HepG2 (cell line): ENCODE measurements at regions not wholly inside any gene's neighbourhood (a gene's known extent, or its start where the extent isn't known, plus 50 kb on each side); places are given as distances from the start of the nearest gene placed in this dataset.

Source experiments
- ATAC-seq: fragments of 200-7000 bp; cut with Tn5 transposase; 3 replicates; pipeline ENCODE4 v1.9.1; 2020; ENCODE audit warnings: mild to moderate bottlenecking, moderate library complexity
- BruUV-seq: library from RNA; stranded (reverse); fragments of 400-500 nt; replicated peaks from 2 replicates; lab custom pipeline; 2021; lab: Mats Ljungman, UMichigan
- CTCF ChIA-PET: fragments of 300-600 bp; formaldehyde crosslinking; extraction: SDS; loops from one replicate; lab custom pipeline; 2021; ENCODE audit warnings: low total read pairs, inconsistent platforms, low intra/inter-chr PET ratio; lab: Yijun Ruan, JAX
- POLR2A ChIA-PET: fragments of 350-600 bp; sonication (Branson Sonifier 250); formaldehyde crosslinking; loops from one replicate; lab custom pipeline; 2020; ENCODE audit warnings: antibody characterized with exemption, inconsistent platforms; lab: Yijun Ruan, JAX
- DNase-seq: peaks from one replicate; pipeline ENCODE4 v3.0.0-alpha.2; 2015; ENCODE audit warnings: low spot score
- FAIRE-seq: peaks from 3 replicates; lab custom pipeline; 2011; peaks lifted over from hg19 to GRCh38; lab: Jason Lieb, UNC
- H2AFZ ChIP-seq: one replicate; pipeline ENCODE4 v1.6.1; 2011; ENCODE audit warnings: low read length, inconsistent platforms
- H3K27ac ChIP-seq: fragments of 300-600 bp; 3 replicates; pipeline ENCODE4 v1.8.0; 2011; ENCODE audit warnings: mixed run types, mild to moderate bottlenecking, mixed read lengths, low read length, inconsistent platforms; ENCODE audit not compliant: insufficient read depth; ENCODE audit errors: extremely low read length
- H3K27me3 ChIP-seq, 2 experiments: fragments of 200-600 bp in 1 of 2; 2 replicates in 1 of 2; 3 replicates in 1 of 2; pipeline versions ENCODE4 v1.6.0 to v1.8.0; 2011; ENCODE audit warnings: low read length in 2 of 2, mild to moderate bottlenecking in 2 of 2, moderate library complexity in 2 of 2, inconsistent platforms in 1 of 2; ENCODE audit not compliant: insufficient read depth in 2 of 2, control insufficient read depth in 1 of 2
- H3K36me3 ChIP-seq, 2 experiments: fragments of 200-600 bp in 1 of 2; replicated peaks in 1 of 2; 2 replicates in 1 of 2; 3 replicates in 1 of 2; pipeline versions ENCODE4 v1.5.1 to v1.8.0; 2011; ENCODE audit warnings: low read length in 2 of 2, inconsistent platforms in 1 of 2; ENCODE audit not compliant: insufficient read depth in 2 of 2, control insufficient read depth in 1 of 2
- H3K4me1 ChIP-seq: 2 replicates; pipeline ENCODE4 v1.5.1; 2012; ENCODE audit warnings: low read length, inconsistent platforms; ENCODE audit not compliant: insufficient read depth
- H3K4me2 ChIP-seq: 2 replicates; pipeline ENCODE4 v1.6.0; 2011; ENCODE audit warnings: low read depth, low read length, inconsistent platforms
- H3K4me3 ChIP-seq, 3 experiments: fragments of 200-600 bp in 1 of 3; sonication (generic), shearing (Covaris generic) in 1 of 3; replicated peaks in 1 of 3; 2 replicates each; pipeline ENCODE4 v1.5.1; 2011 to 2016; ENCODE audit warnings: low read length in 3 of 3, inconsistent platforms in 2 of 3, low read depth in 2 of 3, mild to moderate bottlenecking in 2 of 3, control low read depth in 1 of 3, mixed read lengths in 1 of 3; ENCODE audit not compliant: insufficient read depth in 1 of 3
- H3K79me2 ChIP-seq: one replicate; pipeline ENCODE4 v1.6.1; 2011; ENCODE audit warnings: low read length, inconsistent platforms; ENCODE audit not compliant: insufficient read depth
- H3K9ac ChIP-seq: 2 replicates; pipeline ENCODE4 v1.6.0; 2011; ENCODE audit warnings: mild to moderate bottlenecking, low read depth, low read length, inconsistent platforms; ENCODE audit not compliant: insufficient read depth
- H3K9me3 ChIP-seq: 2 replicates; pipeline ENCODE4 v1.5.1; 2012; ENCODE audit warnings: mild to moderate bottlenecking, low read length
- H4K20me1 ChIP-seq: 2 replicates; pipeline ENCODE4 v1.6.0; 2011; ENCODE audit warnings: inconsistent platforms, mild to moderate bottlenecking, low read length, moderate library complexity; ENCODE audit not compliant: insufficient read depth
- ARHGAP35 ChIP-seq: sonication (generic); formaldehyde crosslinking; IDR thresholded peaks from 2 replicates; pipeline ENCODE4 v1.9.0; 2022; ENCODE audit warnings: mild to moderate bottlenecking, inconsistent platforms, moderate library complexity, missing genetic modification reagents, borderline replicate concordance
- PAF1 ChIP-seq: IDR thresholded peaks from 2 replicates; pipeline ENCODE4 v1.6.1; 2016; ENCODE audit warnings: missing genetic modification reagents, missing compliant biosample characterization
- SMARCC2 ChIP-seq: fragments of 450-650 bp; IDR thresholded peaks from 2 replicates; pipeline ENCODE4 v1.6.1; 2017; ENCODE audit warnings: antibody characterized with exemption, mild to moderate bottlenecking
- ZNF33A ChIP-seq: sonication (generic); formaldehyde crosslinking; IDR thresholded peaks from 2 replicates; pipeline ENCODE4 v1.5.1; 2020; ENCODE audit warnings: missing genetic modification reagents, mild to moderate bottlenecking, moderate library complexity, borderline replicate concordance
- WGBS: methylation state at CpG from one replicate; pipeline ENCODE4 v1.1.6; 2017; ENCODE audit warnings: low lambda C conversion rate; 5-methylcytosine and 5-hydroxymethylcytosine counted together
- in situ Hi-C: cut with HindIII; loops from 2 replicates; pipeline ENCODE4 v1.10.0; 2017; ENCODE audit warnings: low pct_unique_long_range_greater_than_20kb; ENCODE audit not compliant: extremely low pct_ligation_motif_present
- intact Hi-C: fragments of 100-400 bp; cut with micrococcal nuclease; formaldehyde crosslinking; loops from one replicate; pipeline ENCODE4 v1.10.0; 2022; ENCODE audit not compliant: unreplicated experiment
- TF ChIP-seq, protein P1 (sequence below): sonication (generic); formaldehyde crosslinking; IDR thresholded peaks from 2 replicates; pipeline ENCODE4 v1.4.0; 2020; ENCODE audit warnings: mild to moderate bottlenecking, low read depth, missing genetic modification reagents
- TF ChIP-seq, protein P2 (sequence below): sonication (generic); formaldehyde crosslinking; IDR thresholded peaks from 2 replicates; pipeline ENCODE4 v1.4.0; 2020; ENCODE audit warnings: missing genetic modification reagents
- TF ChIP-seq, protein P3 (sequence below): sonication (generic); formaldehyde crosslinking; IDR thresholded peaks from 2 replicates; pipeline ENCODE4 v1.4.0; 2020; ENCODE audit warnings: missing genetic modification reagents, mild to moderate bottlenecking, borderline replicate concordance

DNA sequence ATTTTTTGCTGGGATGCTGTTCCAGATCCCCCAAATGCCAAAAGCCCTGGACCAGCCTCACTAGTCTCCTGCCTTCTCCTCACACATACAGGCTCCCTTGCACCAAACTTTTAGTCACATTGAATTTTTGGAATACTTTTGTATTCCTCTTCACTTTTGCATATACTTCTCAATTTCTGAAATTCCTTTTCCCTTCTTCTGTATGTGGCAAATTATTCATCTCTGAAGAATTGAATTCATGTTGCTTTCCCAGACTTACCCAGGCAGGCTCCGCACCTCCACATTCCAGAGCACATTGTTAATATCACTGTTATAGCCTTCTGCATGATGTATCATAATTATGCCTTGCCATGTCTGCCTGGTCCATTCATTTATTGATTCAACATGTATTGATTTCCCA lies 255.3 kb upstream of the POU3F2 start:
- DNase-seq (no peak), FAIRE-seq (no peak), ATAC-seq (no peak)
- 88% methylated on average over 1 of the region's 1 CpG for WGBS
- in situ Hi-C loops, result no loop called here
- no peak overlapping the region for H3K4me3 ChIP-seq
- POLR2A ChIA-PET, result no interaction called here
- CTCF ChIA-PET, result no interaction called here
- H4K20me1 ChIP-seq, result no peaks in the 10 kb centered on the region
- H3K27ac ChIP-seq, result no peak overlapping the region
- no peak overlapping the region for H3K4me2 ChIP-seq
- no TSS peak for BruUV-seq
- intact Hi-C loops, result no loop called here
- H3K27me3 ChIP-seq, result no peaks in the 10 kb centered on the region
- no peak overlapping the region for H3K9ac ChIP-seq
- no peaks in the 10 kb centered on the region for H3K36me3 ChIP-seq
- H3K4me1 ChIP-seq, result no peaks in the 10 kb centered on the region
- TF ChIP-seq PAF1 (CRISPR knock-in tag) (no peak), ZNF33A (CRISPR knock-in tag) (no peak), SMARCC2 (no peak), ARHGAP35 (CRISPR knock-in tag) (no peak)
- TF ChIP-seq, protein P1, sequence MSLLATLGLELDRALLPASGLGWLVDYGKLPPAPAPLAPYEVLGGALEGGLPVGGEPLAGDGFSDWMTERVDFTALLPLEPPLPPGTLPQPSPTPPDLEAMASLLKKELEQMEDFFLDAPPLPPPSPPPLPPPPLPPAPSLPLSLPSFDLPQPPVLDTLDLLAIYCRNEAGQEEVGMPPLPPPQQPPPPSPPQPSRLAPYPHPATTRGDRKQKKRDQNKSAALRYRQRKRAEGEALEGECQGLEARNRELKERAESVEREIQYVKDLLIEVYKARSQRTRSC (CRISPR knock-in tag), result no peak
- TF ChIP-seq, protein P2, sequence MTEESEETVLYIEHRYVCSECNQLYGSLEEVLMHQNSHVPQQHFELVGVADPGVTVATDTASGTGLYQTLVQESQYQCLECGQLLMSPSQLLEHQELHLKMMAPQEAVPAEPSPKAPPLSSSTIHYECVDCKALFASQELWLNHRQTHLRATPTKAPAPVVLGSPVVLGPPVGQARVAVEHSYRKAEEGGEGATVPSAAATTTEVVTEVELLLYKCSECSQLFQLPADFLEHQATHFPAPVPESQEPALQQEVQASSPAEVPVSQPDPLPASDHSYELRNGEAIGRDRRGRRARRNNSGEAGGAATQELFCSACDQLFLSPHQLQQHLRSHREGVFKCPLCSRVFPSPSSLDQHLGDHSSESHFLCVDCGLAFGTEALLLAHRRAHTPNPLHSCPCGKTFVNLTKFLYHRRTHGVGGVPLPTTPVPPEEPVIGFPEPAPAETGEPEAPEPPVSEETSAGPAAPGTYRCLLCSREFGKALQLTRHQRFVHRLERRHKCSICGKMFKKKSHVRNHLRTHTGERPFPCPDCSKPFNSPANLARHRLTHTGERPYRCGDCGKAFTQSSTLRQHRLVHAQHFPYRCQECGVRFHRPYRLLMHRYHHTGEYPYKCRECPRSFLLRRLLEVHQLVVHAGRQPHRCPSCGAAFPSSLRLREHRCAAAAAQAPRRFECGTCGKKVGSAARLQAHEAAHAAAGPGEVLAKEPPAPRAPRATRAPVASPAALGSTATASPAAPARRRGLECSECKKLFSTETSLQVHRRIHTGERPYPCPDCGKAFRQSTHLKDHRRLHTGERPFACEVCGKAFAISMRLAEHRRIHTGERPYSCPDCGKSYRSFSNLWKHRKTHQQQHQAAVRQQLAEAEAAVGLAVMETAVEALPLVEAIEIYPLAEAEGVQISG (CRISPR knock-in tag), result no peak
- TF ChIP-seq, protein P3, sequence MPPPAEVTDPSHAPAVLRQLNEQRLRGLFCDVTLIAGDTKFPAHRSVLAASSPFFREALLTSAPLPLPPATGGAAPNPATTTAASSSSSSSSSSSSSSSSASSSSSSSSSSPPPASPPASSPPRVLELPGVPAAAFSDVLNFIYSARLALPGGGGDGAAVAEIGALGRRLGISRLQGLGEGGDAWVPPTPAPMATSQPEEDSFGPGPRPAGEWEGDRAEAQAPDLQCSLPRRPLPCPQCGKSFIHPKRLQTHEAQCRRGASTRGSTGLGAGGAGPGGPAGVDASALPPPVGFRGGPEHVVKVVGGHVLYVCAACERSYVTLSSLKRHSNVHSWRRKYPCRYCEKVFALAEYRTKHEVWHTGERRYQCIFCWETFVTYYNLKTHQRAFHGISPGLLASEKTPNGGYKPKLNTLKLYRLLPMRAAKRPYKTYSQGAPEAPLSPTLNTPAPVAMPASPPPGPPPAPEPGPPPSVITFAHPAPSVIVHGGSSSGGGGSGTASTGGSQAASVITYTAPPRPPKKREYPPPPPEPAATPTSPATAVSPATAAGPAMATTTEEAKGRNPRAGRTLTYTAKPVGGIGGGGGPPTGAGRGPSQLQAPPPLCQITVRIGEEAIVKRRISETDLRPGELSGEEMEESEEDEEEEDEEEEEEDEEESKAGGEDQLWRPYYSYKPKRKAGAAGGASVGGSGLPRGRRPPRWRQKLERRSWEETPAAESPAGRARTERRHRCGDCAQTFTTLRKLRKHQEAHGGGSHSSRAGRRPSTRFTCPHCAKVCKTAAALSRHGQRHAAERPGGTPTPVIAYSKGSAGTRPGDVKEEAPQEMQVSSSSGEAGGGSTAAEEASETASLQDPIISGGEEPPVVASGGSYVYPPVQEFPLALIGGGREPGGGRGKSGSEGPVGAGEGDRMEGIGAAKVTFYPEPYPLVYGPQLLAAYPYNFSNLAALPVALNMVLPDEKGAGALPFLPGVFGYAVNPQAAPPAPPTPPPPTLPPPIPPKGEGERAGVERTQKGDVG (CRISPR knock-in tag), result no peak
- H2AFZ ChIP-seq, result no peak overlapping the region
- no peaks in the 10 kb centered on the region for H3K9me3 ChIP-seq
- no peaks in the 10 kb centered on the region for H3K79me2 ChIP-seq
